Upper lobe of left lung (tissue), 6 donors: ENCODE measurements at regions not wholly inside any gene's neighbourhood (a gene's known extent, or its start where the extent isn't known, plus 50 kb on each side); places are given as distances from the start of the nearest gene placed in this dataset.

Experiments used
- ATAC-seq, 2 donors: fragments of 200-7000 bp; cut with Tn5 transposase; one replicate each; pipeline ENCODE4 v1.9.1; 2022; ENCODE audit warnings: mild to moderate bottlenecking in 2 of 2, moderate library complexity in 2 of 2; ENCODE audit not compliant: low FRiP score in 2 of 2
- DNase-seq, 2 donors: peaks; one replicate each; pipeline ENCODE4 v3.0.0-alpha.2; 2019 to 2020
- H3K27ac ChIP-seq, 4 donors: fragments of 200-600 bp; sonication (generic); one replicate each; pipeline ENCODE4 v1.5.1; 2016 to 2019
- H3K27me3 ChIP-seq, 4 donors: fragments of 200-600 bp; sonication (generic); one replicate each; pipeline ENCODE4 v1.5.1; 2017 to 2019
- H3K36me3 ChIP-seq, 4 donors: fragments of 200-600 bp; sonication (generic); one replicate each; pipeline ENCODE4 v1.5.1; 2016 to 2019
- H3K4me1 ChIP-seq, 4 donors: fragments of 200-600 bp; sonication (generic); one replicate each; pipeline ENCODE4 v1.5.1; 2018 to 2019
- H3K4me3 ChIP-seq, 4 donors: fragments of 200-600 bp; sonication (generic); one replicate each; pipeline ENCODE4 v1.5.1; 2017 to 2019; ENCODE audit warnings: mild to moderate bottlenecking in 2 of 4, moderate library complexity in 1 of 4
- H3K9me3 ChIP-seq, 4 donors: fragments of 200-600 bp; sonication (generic); one replicate each; pipeline ENCODE4 v1.5.1; 2018 to 2019
- EP300 ChIP-seq, 4 donors: sonication (generic); formaldehyde crosslinking; IDR thresholded peaks; one replicate each; pipeline ENCODE4 v1.5.1; 2017; ENCODE audit warnings: antibody characterized with exemption in 4 of 4, control low read depth in 2 of 4
- POLR2A ChIP-seq, 4 donors: fragments of 450-650 bp; IDR thresholded peaks; one replicate each; pipeline ENCODE4 v1.5.1; 2016 to 2017; ENCODE audit warnings: antibody characterized with exemption in 4 of 4, mild to moderate bottlenecking in 2 of 4
- POLR2AphosphoS5 ChIP-seq, 2 donors: sonication (generic); formaldehyde crosslinking; IDR thresholded peaks; one replicate each; pipeline ENCODE4 v1.5.1; 2017; ENCODE audit warnings: antibody characterized with exemption in 2 of 2
- WGBS, 2 donors: methylation state at CpG; one replicate each; pipeline ENCODE4 v1.1.5; 2017 to 2018; 5-methylcytosine and 5-hydroxymethylcytosine counted together
- TF ChIP-seq, protein P1 (sequence below), 6 experiments: fragments of 450-650 bp in 4 of 6; fragments of 200-600 bp in 2 of 6; sonication (generic) in 2 of 6; IDR thresholded peaks; one replicate each; pipeline ENCODE4 v1.5.1; 2016 to 2019; ENCODE audit warnings: antibody characterized with exemption in 6 of 6
- donor health status: DM: no; HTN: no; CAD: no; lungs with moderate emphysema.
- donor health status: DM: no; HTN: yes; CAD: no; lungs with severe emphysema.

DNA sequence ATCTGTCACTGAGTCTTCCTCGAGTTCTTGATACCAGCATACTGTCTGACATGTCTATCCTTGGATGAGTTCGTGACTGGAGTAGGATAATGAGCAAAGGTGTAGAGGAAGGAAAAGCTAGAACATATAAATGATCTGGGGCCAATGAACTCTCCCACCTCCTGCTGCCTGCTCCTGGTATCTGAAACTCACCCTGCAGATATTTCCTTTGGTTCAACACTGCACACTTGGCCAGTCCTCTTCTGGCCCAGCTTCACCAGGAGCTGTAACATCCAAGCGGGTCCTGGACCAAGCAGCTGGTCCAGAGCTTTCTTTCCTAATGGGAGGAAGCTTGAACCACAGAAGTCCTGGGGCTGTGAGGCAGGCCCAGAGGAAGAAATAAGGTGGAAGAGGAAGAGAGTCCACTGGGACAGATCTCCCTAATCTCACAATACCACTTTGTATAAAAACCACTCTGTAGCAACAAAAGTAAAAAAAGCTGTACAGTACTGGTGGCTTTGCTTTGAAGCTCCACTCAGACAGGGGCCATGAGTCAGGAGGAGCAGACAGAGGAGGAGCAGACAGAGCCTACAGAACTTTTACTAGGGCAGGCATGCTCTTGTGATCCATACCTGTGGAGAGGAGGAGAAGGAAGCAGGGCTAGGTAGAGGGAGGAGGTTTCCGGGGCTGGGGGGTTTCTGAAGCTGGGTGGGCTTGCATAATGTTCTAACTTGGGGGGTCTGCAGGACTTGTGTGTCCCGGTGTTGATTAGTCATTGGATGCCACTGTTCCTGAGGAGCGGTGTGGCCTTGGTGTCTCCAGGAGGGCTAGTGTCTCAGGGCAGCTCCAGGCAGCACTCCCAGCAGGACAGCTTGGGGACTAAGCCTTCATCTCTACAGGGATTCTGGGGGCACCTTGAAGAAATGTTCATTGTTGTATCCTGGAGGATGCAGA lies 166.9 kb downstream of the ABHD5 start:
- TF ChIP-seq, protein P1, sequence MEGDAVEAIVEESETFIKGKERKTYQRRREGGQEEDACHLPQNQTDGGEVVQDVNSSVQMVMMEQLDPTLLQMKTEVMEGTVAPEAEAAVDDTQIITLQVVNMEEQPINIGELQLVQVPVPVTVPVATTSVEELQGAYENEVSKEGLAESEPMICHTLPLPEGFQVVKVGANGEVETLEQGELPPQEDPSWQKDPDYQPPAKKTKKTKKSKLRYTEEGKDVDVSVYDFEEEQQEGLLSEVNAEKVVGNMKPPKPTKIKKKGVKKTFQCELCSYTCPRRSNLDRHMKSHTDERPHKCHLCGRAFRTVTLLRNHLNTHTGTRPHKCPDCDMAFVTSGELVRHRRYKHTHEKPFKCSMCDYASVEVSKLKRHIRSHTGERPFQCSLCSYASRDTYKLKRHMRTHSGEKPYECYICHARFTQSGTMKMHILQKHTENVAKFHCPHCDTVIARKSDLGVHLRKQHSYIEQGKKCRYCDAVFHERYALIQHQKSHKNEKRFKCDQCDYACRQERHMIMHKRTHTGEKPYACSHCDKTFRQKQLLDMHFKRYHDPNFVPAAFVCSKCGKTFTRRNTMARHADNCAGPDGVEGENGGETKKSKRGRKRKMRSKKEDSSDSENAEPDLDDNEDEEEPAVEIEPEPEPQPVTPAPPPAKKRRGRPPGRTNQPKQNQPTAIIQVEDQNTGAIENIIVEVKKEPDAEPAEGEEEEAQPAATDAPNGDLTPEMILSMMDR (IDR thresholded peaks at IDR 0.05), result no peak
- TF ChIP-seq POLR2A (IDR thresholded peaks at IDR 0.05) (no peak), POLR2AphosphoS5 (IDR thresholded peaks at IDR 0.05) (no peak), EP300 (IDR thresholded peaks at IDR 0.05) (no peak)
- ATAC-seq, result no peak

DNA sequence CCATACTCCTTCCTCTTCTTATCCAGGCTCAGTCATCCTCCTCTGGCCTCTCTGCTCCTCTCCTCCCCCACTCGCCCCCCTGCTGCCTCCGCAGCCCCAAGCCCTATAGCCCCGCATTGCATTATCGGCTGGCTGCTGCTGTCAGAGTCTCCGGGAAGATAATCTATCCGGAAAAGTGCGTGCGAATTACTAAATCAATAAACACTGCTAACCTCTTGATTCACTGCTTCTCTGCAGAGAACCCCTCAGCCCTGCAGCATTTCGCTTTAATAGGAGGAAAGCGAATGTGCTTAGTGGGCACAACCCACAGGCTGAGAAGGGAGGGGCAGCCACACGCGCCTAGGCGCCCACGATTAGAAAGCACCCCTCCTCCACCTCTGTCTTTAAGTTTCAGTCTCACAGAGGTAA lies 167.6 kb downstream of the ABHD5 start:
- Histone ChIP-seq H3K9me3 (no peaks in the 10 kb centered on the region), H3K36me3 (no peaks in the 10 kb centered on the region), H3K27ac (no peak overlapping the region), H3K4me3 (no peak overlapping the region), H3K27me3 (no peaks in the 10 kb centered on the region), H3K4me1 (peaks cover 0 to 4% (median 0%) of the 10 kb centered on the region in 4 donors)
- WGBS, 2 donors, result 15 to 27% methylated on average over 10 to 14 of the region's 14 CpGs
- no peak for TF ChIP-seq POLR2AphosphoS5 (IDR thresholded peaks at IDR 0.05)
- no peak for TF ChIP-seq EP300 (IDR thresholded peaks at IDR 0.05)
- TF ChIP-seq, protein P1 (IDR thresholded peaks at IDR 0.05), result no peak
- no peak for TF ChIP-seq POLR2A (IDR thresholded peaks at IDR 0.05)
- ATAC-seq, result no peak
- DNase-seq, result no peak

More for the DNA sequence above, 166.9 kb downstream of the ABHD5 start:
- H3K4me1 ChIP-seq, result peaks cover 0 to 4% (median 0%) of the 10 kb centered on the region in 4 donors
- H3K27me3 ChIP-seq, result no peaks in the 10 kb centered on the region
- no peak overlapping the region for H3K4me3 ChIP-seq
- no peaks in the 10 kb centered on the region for H3K9me3 ChIP-seq
- H3K36me3 ChIP-seq, result no peaks in the 10 kb centered on the region
- no peak overlapping the region for H3K27ac ChIP-seq
- DNase-seq, result no peak
- WGBS, 2 donors, result 73 to 77% methylated on average over 6 of the region's 6 CpGs

DNA sequence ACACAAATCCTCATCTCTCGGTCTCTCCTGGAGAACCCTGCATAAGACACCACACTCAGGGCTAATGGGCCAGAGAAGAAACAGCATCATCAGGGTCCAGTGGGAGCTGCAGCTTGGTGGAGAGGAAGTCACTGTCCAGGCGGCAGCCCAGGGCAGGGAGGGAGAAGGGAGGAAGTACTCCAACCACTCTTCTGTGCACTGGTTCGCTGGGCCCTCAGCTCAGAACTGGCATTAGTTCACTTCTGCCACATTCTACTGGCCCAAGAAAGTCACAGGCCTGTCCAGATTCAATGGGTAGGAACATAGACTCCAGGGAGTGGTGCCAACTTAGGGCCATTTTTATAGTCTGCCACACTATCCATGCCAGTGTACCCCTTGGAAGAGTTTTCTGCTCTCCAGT lies 169.0 kb downstream of the ABHD5 start:
- Histone ChIP-seq H3K4me1 (peaks cover 0 to 4% (median 0%) of the 10 kb centered on the region in 4 donors), H3K4me3 (no peak overlapping the region), H3K9me3 (no peaks in the 10 kb centered on the region), H3K27me3 (no peaks in the 10 kb centered on the region), H3K36me3 (no peaks in the 10 kb centered on the region), H3K27ac (no peak overlapping the region)
- DNase-seq (no peak), ATAC-seq (no peak)
- TF ChIP-seq, protein P1 (IDR thresholded peaks at IDR 0.05), result no peak
- 68 to 82% methylated on average over 3 of the region's 3 CpGs for WGBS, 2 donors

DNA sequence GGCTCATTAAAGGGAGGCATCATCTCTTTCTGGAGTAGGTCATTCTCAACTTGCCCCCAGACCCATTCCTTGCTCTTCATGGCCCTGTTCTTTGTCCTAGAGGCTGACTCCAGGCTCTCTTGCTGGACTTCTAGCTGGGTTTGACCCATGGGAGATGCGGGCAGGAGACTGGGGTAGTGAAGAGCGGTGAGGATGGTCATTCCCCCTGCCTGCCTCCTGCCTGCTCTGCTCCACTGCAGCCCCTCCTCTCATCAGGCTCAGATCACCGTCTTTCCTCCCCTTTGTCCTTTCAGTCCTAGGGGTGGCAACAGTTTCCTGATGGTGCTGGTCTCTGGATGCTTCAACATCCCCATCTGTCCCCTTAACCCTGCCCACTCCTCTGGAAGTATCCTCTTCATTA lies 170.9 kb downstream of the ABHD5 start:
- Histone ChIP-seq H3K27ac (no peak overlapping the region), H3K9me3 (no peaks in the 10 kb centered on the region), H3K27me3 (no peaks in the 10 kb centered on the region), H3K4me1 (no peaks in the 10 kb centered on the region), H3K36me3 (no peaks in the 10 kb centered on the region), H3K4me3 (no peak overlapping the region)
- no peak for ATAC-seq
- 92% methylated on average over 3 of the region's 3 CpGs for WGBS, 2 donors
- TF ChIP-seq EP300 (IDR thresholded peaks at IDR 0.05), result no peak
- TF ChIP-seq POLR2AphosphoS5 (IDR thresholded peaks at IDR 0.05), result no peak
- no peak for TF ChIP-seq POLR2A (IDR thresholded peaks at IDR 0.05)
- TF ChIP-seq, protein P1 (IDR thresholded peaks at IDR 0.05), result no peak
- no peak for DNase-seq

DNA sequence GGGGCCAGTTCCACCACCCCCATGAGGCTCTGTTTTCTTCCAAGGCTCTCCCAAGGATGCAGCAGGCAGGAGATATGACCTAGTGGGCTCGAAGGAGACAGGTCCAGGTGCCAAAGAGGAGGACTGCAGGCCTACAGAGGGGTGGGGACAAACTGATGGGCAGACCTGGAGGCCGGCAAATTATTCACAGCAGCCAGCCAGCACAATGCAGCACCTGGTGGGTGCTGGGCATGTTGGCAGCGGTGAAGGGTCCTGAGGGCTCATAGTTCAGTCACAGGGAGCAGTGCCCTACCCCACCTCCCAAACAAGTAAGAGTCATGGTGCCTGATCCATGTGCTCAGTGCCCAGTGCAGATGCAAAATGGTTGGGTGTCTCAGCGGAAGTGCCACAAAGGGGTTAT lies 171.7 kb downstream of the ABHD5 start:
- no peaks in the 10 kb centered on the region for H3K36me3 ChIP-seq
- TF ChIP-seq, protein P1 (IDR thresholded peaks at IDR 0.05), result no peak
- no peak for TF ChIP-seq POLR2AphosphoS5 (IDR thresholded peaks at IDR 0.05)
- TF ChIP-seq EP300 (IDR thresholded peaks at IDR 0.05), result no peak
- H3K27ac ChIP-seq, result no peak overlapping the region
- ATAC-seq (no peak), DNase-seq (no peak)
- no peaks in the 10 kb centered on the region for H3K27me3 ChIP-seq
- H3K9me3 ChIP-seq, result no peaks in the 10 kb centered on the region
- no peak overlapping the region for H3K4me3 ChIP-seq
- H3K4me1 ChIP-seq, result no peaks in the 10 kb centered on the region
- WGBS, 2 donors, result 80 to 100% methylated on average over 2 to 4 of the region's 4 CpGs
